ENCODE measurements at regions not wholly inside any gene's neighbourhood (a gene's known extent, or its start where the extent isn't known, plus 50 kb on each side); places are given as distances from the start of the nearest gene placed in this dataset.
"Not testable (repeated sequence)": the region's sequence is repeated elsewhere in the genome, so short reads cannot be mapped to it uniquely, and the experiment has no call there.

- DNase-seq (ENCODE audit: low spot score) = no peak
Observed at GRCh38 chr12:31906557-31907301, 52.5 kb upstream of the RESF1 start.

DNA sequence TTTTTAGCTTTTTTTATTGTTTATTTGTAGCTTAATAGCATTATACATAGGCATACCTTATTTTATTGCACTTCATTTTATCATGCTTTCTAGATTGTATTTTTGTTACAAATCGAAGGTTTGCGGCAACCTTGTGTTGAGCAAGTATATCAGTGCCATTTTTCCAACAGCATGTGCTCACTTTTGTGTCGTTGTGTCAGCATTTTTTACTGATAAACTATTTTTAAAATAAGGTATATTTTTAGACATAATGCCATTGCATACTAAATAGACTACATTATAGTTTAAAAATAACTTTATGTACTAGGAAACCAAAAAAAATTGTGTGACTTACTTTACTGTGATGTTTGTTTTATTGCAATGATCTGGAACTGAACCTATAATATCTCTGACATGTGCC, 56.2 kb upstream of the RESF1 start:
- no peak for DNase-seq (ENCODE audit: low spot score)

DNA sequence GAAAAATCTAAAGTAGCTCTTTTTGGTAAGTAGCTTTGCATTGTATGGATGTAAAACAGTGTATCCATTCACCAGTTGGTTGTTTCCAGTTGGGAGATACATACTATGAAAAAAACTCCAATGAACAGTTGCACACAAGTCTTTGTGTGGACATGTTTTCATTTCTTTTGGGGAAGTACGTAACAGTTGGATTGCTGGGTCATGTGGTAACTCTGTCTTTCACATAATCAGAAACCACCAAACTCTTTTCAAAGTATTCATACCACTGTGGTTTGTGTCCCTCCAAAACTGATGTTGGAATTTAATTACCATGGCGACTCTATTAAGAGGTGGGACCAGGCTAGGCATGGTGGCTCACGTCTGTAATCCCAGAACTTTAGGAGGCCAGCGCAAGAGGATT, 58.9 kb upstream of the RESF1 start:
- no peak for DNase-seq (ENCODE audit: low spot score)

GRCh38 chr12:31899109-31899508, 60.1 kb upstream of the RESF1 start:
- no peak for DNase-seq (ENCODE audit: low spot score)

- DNase-seq (ENCODE audit: low spot score) = no peak
Observed at GRCh38 chr12:31897781-31898503, 61.3 kb upstream of the RESF1 start.

GRCh38 chr12:31897092-31897491, 62.1 kb upstream of the RESF1 start:
- not testable (repeated sequence) for DNase-seq (ENCODE audit: low spot score)

GRCh38 chr12:31896514-31897039, 62.6 kb upstream of the RESF1 start:
- no peak for DNase-seq (ENCODE audit: low spot score)

DNA sequence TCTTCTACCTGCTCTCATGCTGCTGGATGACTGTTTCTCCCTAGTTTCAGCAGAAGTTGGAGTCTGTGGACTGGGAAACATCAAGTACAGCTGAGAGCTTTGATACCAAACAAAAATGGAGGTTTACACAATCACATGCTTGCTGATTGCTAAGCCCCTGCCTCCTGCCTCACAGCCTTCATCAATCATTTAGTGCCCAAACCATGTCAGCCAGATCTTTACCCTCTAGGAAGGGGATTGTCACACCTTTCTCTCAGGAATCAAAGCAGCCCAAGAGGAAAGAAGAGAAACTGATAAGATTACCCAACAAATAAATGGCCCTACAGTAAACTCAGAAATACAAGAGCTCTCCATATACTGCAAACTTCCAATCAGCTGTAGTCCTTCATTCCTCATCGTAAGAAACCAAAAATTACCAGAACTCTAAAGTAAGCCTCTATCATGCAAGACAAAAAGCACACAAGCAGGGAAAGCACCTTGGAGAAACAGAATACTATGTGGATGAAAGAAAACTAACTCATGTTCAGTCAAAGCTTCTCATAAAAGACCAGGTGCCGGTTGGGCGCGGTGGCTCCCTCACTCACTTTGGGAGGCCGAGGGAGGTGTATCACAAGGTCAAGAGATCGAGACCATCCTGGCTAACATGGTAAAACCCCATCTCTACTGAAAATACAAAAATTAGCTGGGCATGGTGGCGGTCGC, 63.6 kb upstream of the RESF1 start:
- DNase-seq (ENCODE audit: low spot score) = no peak

DNA sequence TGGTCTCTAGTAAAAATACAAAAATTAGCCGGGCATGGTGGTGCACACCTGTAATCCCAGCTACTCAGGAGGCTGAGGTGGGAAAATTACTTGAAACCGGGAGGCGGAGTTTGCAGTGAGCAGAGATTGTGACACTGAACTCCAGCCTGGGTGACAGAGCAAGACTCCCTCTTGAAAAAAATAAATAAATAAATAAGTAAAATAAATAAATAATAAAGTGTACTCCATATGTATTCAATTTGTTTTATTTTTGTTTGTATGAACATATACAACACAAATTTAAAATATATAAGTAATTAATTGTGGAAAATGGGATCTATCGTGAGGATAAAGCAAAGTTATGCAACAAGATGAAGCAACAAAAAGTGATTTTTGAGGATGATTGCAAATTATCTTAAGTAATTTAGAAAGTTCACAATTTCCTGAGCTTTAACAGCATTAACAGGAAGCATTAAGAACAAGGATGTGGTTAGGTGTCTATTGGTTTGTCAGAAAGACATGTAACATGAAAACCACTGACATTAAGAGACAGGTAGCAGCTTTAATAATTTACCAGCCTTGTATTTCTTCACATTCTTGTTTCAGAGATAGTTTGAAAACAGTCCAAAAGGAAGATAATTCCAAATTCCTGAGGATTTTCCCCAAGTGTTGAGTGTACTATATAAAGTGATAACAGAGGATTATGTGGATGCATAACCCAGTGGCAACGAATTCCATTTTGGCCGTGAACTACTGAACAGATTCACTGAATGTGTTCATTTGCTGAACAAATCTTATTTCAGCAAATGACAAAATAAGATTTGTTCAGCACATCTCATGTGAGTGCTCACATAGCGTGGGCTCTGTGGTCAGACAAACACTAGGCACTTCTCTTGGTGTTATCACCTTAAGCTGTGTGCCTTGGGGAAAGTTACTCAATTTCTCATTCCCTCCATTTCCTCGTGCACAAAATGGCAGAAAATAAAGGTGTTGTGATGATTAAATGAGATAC, 68.6 kb upstream of the RESF1 start:
- no peak for DNase-seq (ENCODE audit: low spot score)

- DNase-seq (ENCODE audit: low spot score) = no peak
Observed at GRCh38 chr12:31887109-31887811, 72.0 kb upstream of the RESF1 start.

DNA sequence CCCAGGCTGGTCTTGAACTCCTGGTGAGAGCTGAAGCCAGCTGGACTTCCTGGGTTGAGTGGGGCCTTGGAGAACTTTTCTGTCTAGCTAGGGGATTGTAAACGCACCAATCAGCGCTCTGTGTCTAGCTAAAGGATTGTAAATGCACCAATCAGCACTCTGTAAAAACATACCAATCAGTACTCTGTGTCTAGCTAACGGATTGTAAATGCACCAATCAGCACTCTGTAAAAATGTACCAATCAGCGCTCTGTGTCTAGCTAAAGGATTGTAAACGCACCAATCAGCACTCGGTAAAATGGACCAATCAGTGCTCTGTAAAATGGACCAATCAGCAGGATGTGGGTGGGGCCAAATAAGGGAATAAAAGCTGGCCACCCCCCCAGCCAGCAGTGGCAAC, 76.5 kb upstream of the RESF1 start:
- DNase-seq (ENCODE audit: low spot score) = not testable (repeated sequence)

GRCh38 chr12:31880340-31880739, 78.9 kb upstream of the RESF1 start:
- DNase-seq (ENCODE audit: low spot score) = no peak

DNA sequence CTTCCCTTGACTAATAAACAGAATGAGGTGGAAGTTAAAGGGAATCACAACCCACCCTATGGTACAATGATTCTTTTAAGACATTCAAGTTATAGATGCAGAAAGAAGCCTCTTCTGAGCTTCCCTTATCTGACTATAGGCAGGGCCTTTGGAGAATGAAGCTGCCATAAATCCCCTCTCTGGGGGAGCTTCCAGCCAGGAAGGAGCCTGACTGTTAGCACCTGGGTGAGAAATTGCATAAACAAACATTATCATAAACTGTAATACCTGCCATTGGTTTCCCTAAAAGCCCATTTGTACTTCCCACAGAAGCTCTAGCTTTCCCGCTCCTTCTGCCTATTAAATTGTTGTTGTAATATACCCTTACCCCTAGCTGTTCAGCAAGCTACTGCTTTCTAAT, 81.3 kb upstream of the RESF1 start:
- DNase-seq (ENCODE audit: low spot score) = no peak

DNA sequence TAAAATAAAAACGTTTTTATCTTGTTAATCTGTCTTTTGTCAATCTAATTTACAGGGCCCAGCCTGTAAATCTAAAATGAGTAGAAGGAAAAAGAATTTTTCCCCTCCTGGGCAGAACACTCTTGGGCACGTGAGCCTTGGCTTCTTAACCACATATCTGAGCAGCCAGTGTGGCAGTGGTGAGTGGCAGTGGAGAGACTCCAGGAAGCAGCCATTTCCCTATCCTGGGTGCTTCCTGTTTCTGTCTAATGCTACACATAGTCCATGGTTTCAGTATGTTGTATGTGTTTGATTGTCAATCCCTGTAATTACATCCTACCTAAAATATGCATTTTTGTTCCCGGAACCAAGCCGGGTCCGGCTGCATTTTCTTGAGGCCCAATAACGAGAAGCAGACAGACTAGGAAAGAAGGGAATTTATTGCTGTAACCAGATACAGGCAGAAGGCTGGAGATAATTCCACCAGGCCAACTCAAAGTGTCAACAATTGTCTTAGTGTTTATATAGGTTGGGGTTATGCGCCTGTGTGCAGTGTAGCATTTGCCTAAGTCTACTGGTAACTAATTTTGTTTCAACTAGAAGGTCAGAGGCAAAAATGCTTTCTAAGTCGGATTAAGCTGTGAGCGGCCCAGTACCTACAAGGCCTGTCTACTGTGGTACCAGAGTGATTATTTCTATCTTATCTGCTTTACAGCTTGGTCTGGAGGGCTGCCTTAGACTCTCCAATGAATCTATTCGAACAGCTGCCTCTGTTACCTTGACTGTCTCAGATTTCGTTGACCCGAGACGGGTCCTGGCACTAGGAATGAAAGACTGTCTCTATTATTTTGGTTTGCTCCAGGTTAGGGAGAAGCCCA, 82.4 kb upstream of the RESF1 start:
- DNase-seq (ENCODE audit: low spot score) = no peak

DNA sequence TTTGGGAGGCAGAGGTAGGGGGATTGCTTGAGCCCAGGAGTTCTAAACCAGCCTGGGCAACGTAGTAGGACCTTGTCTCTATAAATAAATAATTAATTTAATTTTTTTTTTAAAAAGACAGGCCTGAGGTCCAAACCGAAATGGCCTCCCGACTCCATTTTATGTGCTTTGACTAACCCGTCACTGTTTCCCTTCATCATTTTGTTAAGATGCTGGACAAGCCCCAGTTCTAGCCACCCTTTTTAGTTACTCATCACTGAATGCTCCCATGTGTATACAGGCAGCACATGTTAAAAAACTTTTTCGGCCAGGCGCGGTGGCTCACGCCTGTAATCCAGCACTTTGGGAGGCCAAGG, 83.6 kb upstream of the RESF1 start:
- DNase-seq (ENCODE audit: low spot score) = no peak

DNA sequence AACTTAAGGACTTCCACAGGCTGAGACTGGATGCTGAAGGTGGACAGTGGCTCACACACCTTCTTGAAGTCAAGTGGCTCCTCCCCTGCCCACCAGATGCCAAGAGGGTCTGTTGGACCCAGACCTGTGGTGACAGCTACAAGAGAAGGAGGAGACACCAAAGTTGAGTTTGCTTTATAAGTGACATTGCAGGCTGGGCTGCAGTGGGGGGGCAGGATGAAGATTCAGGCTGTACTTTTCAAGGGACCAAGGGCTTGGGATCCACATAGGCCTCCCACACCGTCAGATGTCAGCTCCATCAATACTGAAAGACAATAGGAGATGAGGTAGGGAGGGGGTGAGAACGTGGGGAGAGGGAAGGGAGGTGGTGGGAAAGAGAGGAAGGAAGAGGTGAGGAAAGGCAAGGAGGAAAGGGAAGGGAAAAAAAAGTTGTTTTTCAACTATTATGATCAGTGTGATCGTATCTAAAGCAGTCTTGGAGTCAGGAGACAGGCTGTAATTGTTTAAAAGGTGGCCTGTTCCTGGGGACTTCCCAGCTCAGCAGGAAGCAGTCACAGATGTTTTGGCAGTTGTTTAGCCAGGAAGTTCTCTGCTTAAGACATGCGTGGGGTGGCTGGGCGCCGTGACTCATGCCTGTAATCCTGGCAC, 84.1 kb upstream of the RESF1 start:
- peak; percentile 86 for DNase-seq (ENCODE audit: low spot score)

DNA sequence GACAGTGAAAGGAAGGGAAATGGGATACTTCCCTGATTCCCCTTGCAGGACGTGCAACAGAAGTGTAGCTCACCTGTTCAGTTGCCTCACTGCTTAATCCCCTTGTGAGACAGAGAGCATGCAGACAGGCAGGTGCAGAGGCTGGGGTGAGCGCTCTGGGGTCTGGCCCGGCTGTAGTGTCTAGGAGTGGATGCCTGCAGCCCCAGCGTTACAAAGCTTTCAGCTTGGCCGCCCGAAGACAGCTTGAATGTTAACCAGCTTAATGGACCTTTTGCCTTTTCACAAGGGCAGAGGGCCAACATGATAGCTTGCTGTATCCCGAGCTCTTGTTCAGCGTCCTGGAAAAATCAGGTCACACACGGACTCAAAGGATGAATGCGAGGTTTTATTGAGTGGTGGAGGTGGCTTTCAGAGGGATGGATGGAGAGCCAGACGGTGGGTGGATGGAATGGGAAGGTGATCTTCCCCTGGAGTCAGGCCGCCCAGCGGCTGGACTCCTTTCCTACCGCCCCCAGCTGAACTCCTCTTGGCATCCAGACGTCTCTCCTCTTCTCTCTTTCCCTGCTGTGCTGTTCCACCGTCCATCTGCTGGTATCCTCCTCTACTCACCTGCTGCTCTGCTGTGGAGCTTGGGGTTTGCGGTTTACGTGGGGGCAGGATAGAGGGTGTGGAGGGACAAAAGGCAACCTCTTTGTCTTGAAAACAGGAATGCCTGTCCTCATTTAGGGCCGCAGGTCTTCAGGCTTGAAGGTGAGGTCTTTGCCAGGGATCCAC, 86.2 kb upstream of the RESF1 start:
- no peak for DNase-seq (ENCODE audit: low spot score)

DNA sequence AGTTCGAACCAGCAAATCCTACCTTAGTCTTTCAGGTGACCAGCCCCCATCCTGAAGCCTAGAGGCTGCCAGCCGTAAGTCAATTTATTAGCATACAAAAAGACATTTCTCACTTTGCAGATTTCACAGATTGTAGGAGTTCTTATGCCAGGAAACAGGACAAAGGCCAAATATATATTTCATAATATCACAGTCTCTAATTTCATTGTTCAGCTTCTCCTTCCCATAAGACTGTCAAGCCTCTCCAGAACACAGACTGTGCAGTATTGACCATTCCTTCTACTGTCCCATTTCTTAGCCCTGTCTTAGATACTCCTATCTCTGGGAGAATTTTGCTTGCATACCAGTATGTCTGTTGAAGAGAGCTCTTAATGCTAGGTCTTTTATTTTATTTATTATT, 89.2 kb upstream of the RESF1 start:
- DNase-seq (ENCODE audit: low spot score) = no peak

GRCh38 chr12:31868965-31869364, 90.2 kb upstream of the RESF1 start:
- DNase-seq (ENCODE audit: low spot score) = no peak
